ENCODE measurements at regions not wholly inside any gene's neighbourhood (a gene's known extent, or its start where the extent isn't known, plus 50 kb on each side); places are given as distances from the start of the nearest gene placed in this dataset.

DNA sequence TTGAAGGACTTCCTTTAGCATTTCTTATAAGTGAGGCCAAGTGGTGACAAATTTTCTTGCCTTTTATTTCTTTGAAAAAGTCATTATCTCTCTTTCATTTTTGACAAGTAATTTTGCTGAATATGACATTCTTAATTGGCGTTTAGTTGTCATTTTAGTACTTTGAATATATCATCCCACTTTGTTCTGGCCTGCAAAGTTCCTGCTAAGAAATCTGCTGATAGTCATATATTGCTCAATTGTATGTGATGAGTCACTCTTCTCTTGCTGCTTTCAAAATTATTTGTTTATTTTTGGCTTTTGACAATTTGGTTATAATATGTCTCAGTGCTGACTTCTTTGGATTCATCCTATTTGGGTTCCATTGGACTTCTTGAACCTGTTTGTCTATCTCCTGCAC is 312.6 kb downstream of the DUSP10 start:
- TF ChIP-seq, protein P1, sequence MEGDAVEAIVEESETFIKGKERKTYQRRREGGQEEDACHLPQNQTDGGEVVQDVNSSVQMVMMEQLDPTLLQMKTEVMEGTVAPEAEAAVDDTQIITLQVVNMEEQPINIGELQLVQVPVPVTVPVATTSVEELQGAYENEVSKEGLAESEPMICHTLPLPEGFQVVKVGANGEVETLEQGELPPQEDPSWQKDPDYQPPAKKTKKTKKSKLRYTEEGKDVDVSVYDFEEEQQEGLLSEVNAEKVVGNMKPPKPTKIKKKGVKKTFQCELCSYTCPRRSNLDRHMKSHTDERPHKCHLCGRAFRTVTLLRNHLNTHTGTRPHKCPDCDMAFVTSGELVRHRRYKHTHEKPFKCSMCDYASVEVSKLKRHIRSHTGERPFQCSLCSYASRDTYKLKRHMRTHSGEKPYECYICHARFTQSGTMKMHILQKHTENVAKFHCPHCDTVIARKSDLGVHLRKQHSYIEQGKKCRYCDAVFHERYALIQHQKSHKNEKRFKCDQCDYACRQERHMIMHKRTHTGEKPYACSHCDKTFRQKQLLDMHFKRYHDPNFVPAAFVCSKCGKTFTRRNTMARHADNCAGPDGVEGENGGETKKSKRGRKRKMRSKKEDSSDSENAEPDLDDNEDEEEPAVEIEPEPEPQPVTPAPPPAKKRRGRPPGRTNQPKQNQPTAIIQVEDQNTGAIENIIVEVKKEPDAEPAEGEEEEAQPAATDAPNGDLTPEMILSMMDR (optimal IDR thresholded peaks at IDR 0.05 in 1 of 3, IDR thresholded peaks at IDR 0.05 in 1 of 3, conservative IDR thresholded peaks at IDR 0.05 in 1 of 3; ENCODE audit: extremely low read depth in 1 of 3, insufficient read depth in 2 of 3, low read length in 3 of 3): no peak
- TF ChIP-seq EZH2 (IDR thresholded peaks at IDR 0.05; ENCODE audit: low read length): no peak
- Histone ChIP-seq H3K4me2 (ENCODE audit: control insufficient read depth, extremely low read depth, insufficient read depth, low read depth, low read length) (no peak overlapping the region), H4K20me1 (ENCODE audit: control insufficient read depth, extremely low read depth, insufficient read depth, low read length) (no peaks in the 10 kb centered on the region), H3K4me3 (ENCODE audit: control insufficient read depth in 2 of 3, extremely low read depth in 1 of 3, insufficient read depth in 2 of 3, low read depth in 1 of 3, low read length in 3 of 3) (no peak overlapping the region), H3K9me1 (ENCODE audit: control insufficient read depth, extremely low read depth, insufficient read depth, low read length) (no peaks in the 10 kb centered on the region), H3K9me3 (ENCODE audit: control insufficient read depth, low read depth, low read length) (no peaks in the 10 kb centered on the region), H3K4me1 (ENCODE audit: control insufficient read depth, extremely low read depth, insufficient read depth, low read length) (peaks cover 3% of the 10 kb centered on the region), H3K79me2 (ENCODE audit: control insufficient read depth, insufficient read depth, low read length) (no peaks in the 10 kb centered on the region), H3K27me3 (ENCODE audit: control insufficient read depth, extremely low read depth, insufficient read depth, low read length) (no peaks in the 10 kb centered on the region), H3K27ac (ENCODE audit: control insufficient read depth, insufficient read depth, low read length) (no peak overlapping the region), H3K9ac (ENCODE audit: control insufficient read depth, extremely low read depth, insufficient read depth, low read length) (no peak overlapping the region), H2AFZ (ENCODE audit: control insufficient read depth, low read length) (no peak overlapping the region), H3K36me3 (ENCODE audit: control insufficient read depth in 2 of 2, extremely low read depth in 1 of 2, insufficient read depth in 2 of 2, low read length in 2 of 2) (no peaks in the 10 kb centered on the region)
- DNase-seq (ENCODE audit: low read depth, low spot score) (no peak), FAIRE-seq (peak; percentile 49)
- dilution Hi-C loops (cut with MboI; ENCODE audit: extremely low pct_ligation_motif_present, low sequenced_read_pairs): no loop called here

GRCh38 chr1:221430152-221430960 is 311.5 kb downstream of the DUSP10 start:
- peaks cover 3% of the 10 kb centered on the region for H3K4me1 ChIP-seq (ENCODE audit: control insufficient read depth, extremely low read depth, insufficient read depth, low read length)
- no peaks in the 10 kb centered on the region for H3K79me2 ChIP-seq (ENCODE audit: control insufficient read depth, insufficient read depth, low read length)
- H3K9me3 ChIP-seq (ENCODE audit: control insufficient read depth, low read depth, low read length): no peaks in the 10 kb centered on the region
- DNase-seq (ENCODE audit: low read depth, low spot score) (no peak), FAIRE-seq (no peak)
- no peak overlapping the region for H2AFZ ChIP-seq (ENCODE audit: control insufficient read depth, low read length)
- no peaks in the 10 kb centered on the region for H4K20me1 ChIP-seq (ENCODE audit: control insufficient read depth, extremely low read depth, insufficient read depth, low read length)
- H3K9ac ChIP-seq (ENCODE audit: control insufficient read depth, extremely low read depth, insufficient read depth, low read length): no peak overlapping the region
- H3K4me2 ChIP-seq (ENCODE audit: control insufficient read depth, extremely low read depth, insufficient read depth, low read depth, low read length): no peak overlapping the region
- no peaks in the 10 kb centered on the region for H3K9me1 ChIP-seq (ENCODE audit: control insufficient read depth, extremely low read depth, insufficient read depth, low read length)
- H3K27me3 ChIP-seq (ENCODE audit: control insufficient read depth, extremely low read depth, insufficient read depth, low read length): no peaks in the 10 kb centered on the region
- dilution Hi-C loops (cut with MboI; ENCODE audit: extremely low pct_ligation_motif_present, low sequenced_read_pairs): no loop called here
- H3K36me3 ChIP-seq (ENCODE audit: control insufficient read depth in 2 of 2, extremely low read depth in 1 of 2, insufficient read depth in 2 of 2, low read length in 2 of 2): no peaks in the 10 kb centered on the region
- no peak overlapping the region for H3K27ac ChIP-seq (ENCODE audit: control insufficient read depth, insufficient read depth, low read length)
- TF ChIP-seq EZH2 (IDR thresholded peaks at IDR 0.05; ENCODE audit: low read length): no peak
- TF ChIP-seq, protein P1 (optimal IDR thresholded peaks at IDR 0.05 in 1 of 3, IDR thresholded peaks at IDR 0.05 in 1 of 3, conservative IDR thresholded peaks at IDR 0.05 in 1 of 3; ENCODE audit: extremely low read depth in 1 of 3, insufficient read depth in 2 of 3, low read length in 3 of 3): no peak
- H3K4me3 ChIP-seq (ENCODE audit: control insufficient read depth in 2 of 3, extremely low read depth in 1 of 3, insufficient read depth in 2 of 3, low read depth in 1 of 3, low read length in 3 of 3): no peak overlapping the region
